ENCODE measurements at regions not wholly inside any gene's neighbourhood (a gene's known extent, or its start where the extent isn't known, plus 50 kb on each side); places are given as distances from the start of the nearest gene placed in this dataset.

DNA sequence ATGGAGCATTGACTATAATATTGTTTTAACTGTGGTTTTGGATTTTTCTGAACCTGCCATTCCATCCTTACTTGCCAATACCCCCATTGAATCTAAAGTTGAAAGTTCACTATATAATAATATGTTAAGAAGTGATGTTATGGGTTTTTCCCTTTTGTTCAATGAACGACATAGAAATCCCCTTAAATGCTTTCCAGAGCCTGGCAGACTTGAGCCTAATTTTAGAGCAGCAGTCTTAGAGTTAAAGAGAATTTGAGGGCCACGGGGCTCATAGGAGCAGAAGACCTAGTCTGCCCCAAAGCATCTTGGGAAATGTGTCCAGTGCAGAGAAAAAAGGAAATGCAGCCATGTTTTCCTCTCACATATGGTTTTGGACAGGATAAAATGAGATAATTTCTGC lies 146.1 kb upstream of the SLC44A1 start:
- no peak for TF ChIP-seq EZH2 (IDR thresholded peaks at IDR 0.05; ENCODE audit: borderline replicate concordance, low read length)
- TF ChIP-seq, protein P1, sequence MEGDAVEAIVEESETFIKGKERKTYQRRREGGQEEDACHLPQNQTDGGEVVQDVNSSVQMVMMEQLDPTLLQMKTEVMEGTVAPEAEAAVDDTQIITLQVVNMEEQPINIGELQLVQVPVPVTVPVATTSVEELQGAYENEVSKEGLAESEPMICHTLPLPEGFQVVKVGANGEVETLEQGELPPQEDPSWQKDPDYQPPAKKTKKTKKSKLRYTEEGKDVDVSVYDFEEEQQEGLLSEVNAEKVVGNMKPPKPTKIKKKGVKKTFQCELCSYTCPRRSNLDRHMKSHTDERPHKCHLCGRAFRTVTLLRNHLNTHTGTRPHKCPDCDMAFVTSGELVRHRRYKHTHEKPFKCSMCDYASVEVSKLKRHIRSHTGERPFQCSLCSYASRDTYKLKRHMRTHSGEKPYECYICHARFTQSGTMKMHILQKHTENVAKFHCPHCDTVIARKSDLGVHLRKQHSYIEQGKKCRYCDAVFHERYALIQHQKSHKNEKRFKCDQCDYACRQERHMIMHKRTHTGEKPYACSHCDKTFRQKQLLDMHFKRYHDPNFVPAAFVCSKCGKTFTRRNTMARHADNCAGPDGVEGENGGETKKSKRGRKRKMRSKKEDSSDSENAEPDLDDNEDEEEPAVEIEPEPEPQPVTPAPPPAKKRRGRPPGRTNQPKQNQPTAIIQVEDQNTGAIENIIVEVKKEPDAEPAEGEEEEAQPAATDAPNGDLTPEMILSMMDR (IDR thresholded peaks at IDR 0.05; ENCODE audit: low read length) = no peak
